Limb (tissue), 2 donors: ENCODE measurements at regions not wholly inside any gene's neighbourhood (a gene's known extent, or its start where the extent isn't known, plus 50 kb on each side); places are given as distances from the start of the nearest gene placed in this dataset.

ENCODE experiments used
- DNase-seq, 2 donors: peaks; one replicate each; pipeline ENCODE4 v3.0.0-alpha.2; 2016; ENCODE audit errors: extremely low spot score in 2 of 2

DNA sequence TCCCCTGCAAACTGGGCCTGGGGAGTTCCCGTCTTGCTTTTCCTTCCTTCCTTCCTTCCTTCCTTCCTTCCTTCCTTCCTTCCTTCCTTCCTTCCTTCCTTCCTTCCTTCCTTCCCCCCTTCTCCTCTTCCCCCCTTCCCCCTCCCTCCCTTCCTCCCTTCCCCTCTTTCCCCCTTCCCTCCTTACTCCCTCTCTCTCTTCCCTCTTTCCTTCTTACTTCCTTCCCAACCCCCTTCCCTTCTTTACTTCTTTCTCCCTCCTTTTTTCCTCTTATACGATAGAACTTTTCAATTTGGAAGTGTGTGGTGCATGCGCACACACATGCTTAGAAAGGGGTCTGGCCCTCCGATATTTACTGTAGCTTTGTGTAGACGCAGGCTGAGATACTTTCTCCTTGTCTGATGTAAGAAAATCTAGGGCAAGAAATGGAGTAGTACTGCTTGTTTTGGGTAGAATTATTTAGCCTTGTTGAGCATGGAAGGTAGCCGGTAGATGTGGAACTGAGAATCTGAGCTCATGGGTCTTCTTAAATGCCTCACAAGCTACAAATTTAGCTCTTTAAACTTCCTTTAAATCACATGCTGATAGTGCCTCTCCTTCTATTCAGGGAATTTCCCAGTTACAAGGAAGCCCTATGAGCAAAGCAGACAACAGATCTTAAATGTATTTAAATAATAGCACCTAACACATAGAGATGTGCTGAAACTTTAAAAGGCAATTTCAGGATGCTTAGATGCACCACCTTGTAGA lies 189.6 kb downstream of the GPAT3 start:
- no peak for DNase-seq

GRCh38 chr4:83724485-83725335 lies 188.8 kb downstream of the GPAT3 start:
- DNase-seq, result peak in 1 of 2 donors; percentile 29

GRCh38 chr4:83723609-83724008 lies 187.7 kb downstream of the GPAT3 start:
- DNase-seq, result no peak

GRCh38 chr4:83722730-83723269 lies 186.9 kb downstream of the GPAT3 start:
- no peak for DNase-seq

- no peak for DNase-seq
Observed at GRCh38 chr4:83716874-83717273, 181.0 kb downstream of the GPAT3 start.

DNA sequence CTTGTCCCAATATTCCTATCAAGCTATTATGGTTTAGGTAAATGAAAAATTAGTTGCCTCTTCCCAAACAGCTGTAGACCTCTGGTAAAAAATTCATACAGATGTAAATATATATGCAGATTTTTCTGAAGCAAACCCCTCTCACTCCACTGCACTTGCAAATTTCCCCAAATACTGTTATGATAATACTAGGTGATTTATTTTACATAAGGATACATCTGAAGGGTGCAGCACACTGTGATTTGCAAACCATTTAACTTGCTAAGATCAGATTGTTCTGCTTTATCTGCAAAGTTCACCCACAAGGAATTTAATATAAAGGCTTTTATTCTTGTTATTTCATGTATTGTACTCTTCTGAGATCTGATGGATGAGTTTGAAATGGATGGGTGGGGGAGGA lies 177.0 kb downstream of the GPAT3 start:
- no peak for DNase-seq

DNA sequence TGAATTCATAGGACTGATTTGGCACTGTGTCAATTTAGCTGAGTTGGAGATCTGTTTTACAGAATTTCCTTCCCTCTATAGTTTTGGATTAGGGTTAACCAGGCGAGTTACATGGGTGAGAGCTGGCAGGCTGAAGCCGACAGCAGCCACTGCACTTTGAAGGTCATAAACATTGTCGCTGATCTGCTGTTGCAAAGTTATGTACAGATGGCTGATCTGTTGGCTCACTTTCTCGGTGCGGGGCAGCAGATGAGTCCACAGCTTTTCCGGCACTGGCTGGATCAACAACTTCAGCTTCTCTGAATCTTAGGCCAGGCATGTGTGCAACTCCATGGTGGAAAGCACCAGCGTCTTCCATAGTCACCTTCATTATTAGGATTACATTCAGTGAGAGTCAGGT lies 173.7 kb downstream of the GPAT3 start:
- DNase-seq, result no peak

- DNase-seq, result no peak
Observed at GRCh38 chr4:83708500-83709175, 172.7 kb downstream of the GPAT3 start.

DNA sequence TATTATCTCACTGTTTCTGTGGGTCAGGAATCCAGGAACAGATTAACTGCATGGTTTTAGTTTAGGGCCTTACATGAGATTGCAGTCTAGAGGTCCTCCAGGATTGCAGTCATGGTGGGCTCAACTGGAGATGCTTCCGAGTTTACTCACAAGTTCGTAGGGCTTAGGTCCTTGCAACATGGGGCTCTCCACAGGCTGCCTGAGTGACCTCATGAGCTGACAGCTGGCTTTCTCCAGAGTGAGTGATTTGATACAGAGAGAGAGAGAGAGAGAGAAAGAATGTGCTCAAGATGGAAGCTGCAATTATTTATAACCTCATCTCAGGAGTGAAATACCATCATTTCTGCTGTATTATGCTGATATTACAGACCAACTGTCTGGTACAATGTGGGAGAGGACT lies 168.9 kb downstream of the GPAT3 start:
- DNase-seq, result no peak

- no peak for DNase-seq
Observed at GRCh38 chr4:83703752-83704151, 167.8 kb downstream of the GPAT3 start.

DNA sequence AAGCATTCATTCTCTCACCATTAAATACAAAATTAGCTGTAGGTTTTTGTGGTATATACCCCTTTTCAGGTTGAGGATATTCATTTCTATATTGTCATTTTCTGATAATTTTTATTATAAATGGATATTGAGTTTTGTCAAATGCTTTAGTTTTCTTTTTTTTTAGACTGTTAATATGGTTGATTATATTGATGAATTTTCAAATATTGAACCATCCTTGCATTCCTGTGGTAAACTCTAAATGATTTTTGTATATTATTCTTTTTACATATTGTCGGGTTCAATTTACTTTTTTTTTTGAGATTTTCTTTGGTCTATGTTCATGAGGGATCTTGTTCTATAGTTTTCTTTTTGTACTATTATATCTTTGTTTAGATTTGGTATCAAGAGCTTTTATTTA lies 165.1 kb downstream of the GPAT3 start:
- DNase-seq, result no peak

DNA sequence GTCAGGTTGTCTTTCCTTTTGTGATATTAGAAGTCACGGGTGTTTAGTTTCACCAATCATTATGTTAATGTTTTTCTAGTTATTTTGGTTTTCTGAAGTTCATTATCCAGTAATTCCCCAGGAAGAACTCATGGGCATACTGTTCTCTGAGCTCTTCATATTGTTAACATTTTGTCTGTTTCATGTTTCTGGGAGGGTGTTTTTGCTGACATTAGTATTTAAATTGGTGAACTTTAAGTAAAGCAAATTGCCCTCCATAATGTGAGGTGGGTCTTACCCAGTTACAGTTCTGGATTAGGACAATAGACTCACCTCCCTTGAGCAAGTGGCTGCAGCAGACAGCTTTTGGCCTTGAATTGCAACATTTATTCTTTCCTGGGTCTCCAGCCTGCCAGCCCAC lies 163.4 kb downstream of the GPAT3 start:
- no peak for DNase-seq

- DNase-seq, result no peak
Observed at GRCh38 chr4:83692028-83692427, 156.1 kb downstream of the GPAT3 start.

DNA sequence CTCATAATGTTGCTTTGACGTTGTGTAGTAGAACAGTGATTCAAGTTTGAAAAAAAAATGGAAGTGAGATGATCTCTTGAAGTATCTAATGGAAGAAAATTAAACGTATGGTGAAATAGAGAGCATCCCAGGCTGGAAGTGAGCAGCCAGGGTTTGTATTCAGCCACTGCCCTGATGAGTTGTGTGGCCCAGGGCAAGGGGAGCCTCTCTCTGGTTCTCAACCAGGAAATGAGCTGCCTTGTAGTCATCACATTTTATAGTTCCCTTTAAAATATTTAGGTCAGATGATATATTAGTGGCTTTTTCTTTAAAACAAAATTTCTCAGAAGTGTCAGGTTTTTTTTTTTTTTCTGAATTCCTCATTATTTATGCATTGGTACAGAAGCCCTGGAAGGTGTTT lies 150.3 kb downstream of the GPAT3 start:
- DNase-seq, result no peak

- DNase-seq, result no peak
Observed at GRCh38 chr4:83679692-83680091, 143.8 kb downstream of the GPAT3 start.

DNA sequence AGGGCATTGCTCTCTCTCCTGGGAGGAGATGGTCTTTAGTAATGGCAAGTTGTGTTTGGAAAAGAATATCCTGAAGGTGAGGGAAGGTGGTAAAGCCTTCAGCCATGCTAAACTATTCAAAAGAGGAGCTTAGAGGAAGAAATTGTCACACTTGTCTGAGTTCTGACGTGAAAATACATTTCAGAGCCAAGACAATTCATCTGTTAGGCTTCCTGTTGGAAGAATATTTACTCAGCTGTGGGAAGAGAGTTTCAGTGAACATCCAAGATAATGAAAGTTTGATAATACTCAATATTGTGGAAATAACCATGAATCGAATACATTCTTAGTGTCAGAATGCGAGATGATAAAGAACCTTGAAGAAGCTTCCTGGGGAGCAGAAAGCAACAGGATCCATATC lies 143.3 kb downstream of the GPAT3 start:
- DNase-seq, result no peak

GRCh38 chr4:83677656-83678055 lies 141.7 kb downstream of the GPAT3 start:
- DNase-seq, result no peak

GRCh38 chr4:83664741-83665140 lies 128.8 kb downstream of the GPAT3 start:
- no peak for DNase-seq

GRCh38 chr4:83664071-83664470 lies 128.2 kb downstream of the GPAT3 start:
- DNase-seq, result no peak

DNA sequence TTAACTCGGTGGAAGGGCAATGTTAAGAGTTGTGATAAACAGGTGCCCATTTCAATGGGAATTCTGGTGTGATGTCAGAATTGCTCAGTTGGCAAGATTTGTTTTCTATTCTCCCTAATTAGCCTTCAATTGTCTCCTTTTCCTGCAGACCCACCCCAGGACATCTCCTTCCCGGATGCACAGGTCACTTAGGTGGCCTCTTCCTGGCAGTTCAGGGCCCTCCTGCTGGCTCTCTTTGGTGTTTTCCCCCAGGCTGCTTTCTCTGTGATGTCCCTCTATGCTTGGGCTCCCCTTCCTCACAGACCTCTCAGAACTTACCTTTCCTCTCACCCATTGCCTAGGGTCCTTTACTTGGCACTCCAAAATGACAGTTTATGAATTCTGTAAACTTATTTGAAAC lies 126.3 kb downstream of the GPAT3 start:
- no peak for DNase-seq

DNA sequence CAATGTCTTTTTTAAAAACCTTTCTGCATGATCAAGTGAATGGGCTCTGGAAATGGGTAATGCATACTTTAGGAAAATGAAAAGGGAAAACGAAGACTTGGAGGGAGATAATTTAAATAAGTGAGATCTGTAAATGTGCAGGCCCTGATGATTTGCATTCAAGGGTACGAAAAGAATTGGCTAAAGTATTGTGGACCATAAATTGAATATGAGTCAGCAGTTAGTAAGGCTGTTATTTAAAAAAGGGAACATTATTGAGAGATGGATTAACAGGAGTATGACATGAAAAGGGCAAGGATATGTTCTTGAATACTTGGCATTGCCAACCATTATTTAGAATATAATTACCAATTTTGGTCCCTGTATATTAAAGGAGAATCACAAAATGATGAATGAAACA lies 125.5 kb downstream of the GPAT3 start:
- DNase-seq, result no peak

DNA sequence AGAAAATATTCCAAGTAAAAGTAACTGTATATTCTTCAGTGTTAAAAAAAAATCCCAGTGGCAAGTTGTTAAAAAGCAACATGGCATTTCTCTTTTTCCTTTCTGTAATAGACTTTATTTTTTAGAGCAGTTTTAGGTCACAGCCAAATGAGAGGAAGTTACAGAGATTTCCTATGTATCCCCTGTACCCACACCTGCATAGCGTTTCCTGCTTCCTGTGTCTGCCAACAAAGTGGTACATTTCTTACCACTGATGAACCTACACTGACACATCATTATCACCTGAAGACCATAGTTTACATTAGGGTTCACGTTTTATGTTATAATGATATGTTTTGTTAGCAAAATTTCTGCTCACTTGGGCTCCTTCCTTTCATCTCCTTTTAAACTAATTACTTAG lies 124.7 kb downstream of the GPAT3 start:
- no peak for DNase-seq
